ENCODE measurements at regions not wholly inside any gene's neighbourhood (a gene's known extent, or its start where the extent isn't known, plus 50 kb on each side); places are given as distances from the start of the nearest gene placed in this dataset.

- no peak for DNase-seq (ENCODE audit: low spot score)
Measured at GRCh38 chr18:38900031-38900430, 1334.4 kb upstream of the CELF4 start.

- no peak for DNase-seq (ENCODE audit: low spot score)
Measured at GRCh38 chr18:38899252-38899651, 1333.7 kb upstream of the CELF4 start.

- DNase-seq (ENCODE audit: low spot score), result no peak
Measured at GRCh38 chr18:38898167-38898566, 1332.6 kb upstream of the CELF4 start.

GRCh38 chr18:38895560-38895959, 1330.0 kb upstream of the CELF4 start:
- no peak for DNase-seq (ENCODE audit: low spot score)

- DNase-seq (ENCODE audit: low spot score), result no peak
Measured at GRCh38 chr18:38887671-38888020, 1322.0 kb upstream of the CELF4 start.

GRCh38 chr18:38886861-38887670, 1321.5 kb upstream of the CELF4 start:
- DNase-seq (ENCODE audit: low spot score), result no peak

- DNase-seq (ENCODE audit: low spot score), result no peak
Measured at GRCh38 chr18:38886235-38886634, 1320.6 kb upstream of the CELF4 start.

GRCh38 chr18:38884050-38884449, 1318.5 kb upstream of the CELF4 start:
- DNase-seq (ENCODE audit: low spot score), result no peak

GRCh38 chr18:38883111-38883510, 1317.5 kb upstream of the CELF4 start:
- DNase-seq (ENCODE audit: low spot score), result no peak

GRCh38 chr18:38879871-38880270, 1314.3 kb upstream of the CELF4 start:
- no peak for DNase-seq (ENCODE audit: low spot score)

GRCh38 chr18:38872342-38872741, 1306.7 kb upstream of the CELF4 start:
- no peak for DNase-seq (ENCODE audit: low spot score)

GRCh38 chr18:38868757-38869156, 1303.2 kb upstream of the CELF4 start:
- DNase-seq (ENCODE audit: low spot score), result no peak

GRCh38 chr18:38867680-38868079, 1302.1 kb upstream of the CELF4 start:
- DNase-seq (ENCODE audit: low spot score), result no peak

- DNase-seq (ENCODE audit: low spot score), result no peak
Measured at GRCh38 chr18:38851526-38851925, 1285.9 kb upstream of the CELF4 start.

- no peak for DNase-seq (ENCODE audit: low spot score)
Measured at GRCh38 chr18:38847326-38847725, 1281.7 kb upstream of the CELF4 start.

GRCh38 chr18:38843291-38843690, 1277.7 kb upstream of the CELF4 start:
- no peak for DNase-seq (ENCODE audit: low spot score)

GRCh38 chr18:38826247-38826646, 1260.6 kb upstream of the CELF4 start:
- no peak for DNase-seq (ENCODE audit: low spot score)

GRCh38 chr18:38811209-38811608, 1245.6 kb upstream of the CELF4 start:
- no peak for DNase-seq (ENCODE audit: low spot score)

- DNase-seq (ENCODE audit: low spot score), result no peak
Measured at GRCh38 chr18:38810789-38811188, 1245.2 kb upstream of the CELF4 start.

GRCh38 chr18:38807915-38808314, 1242.3 kb upstream of the CELF4 start:
- DNase-seq (ENCODE audit: low spot score), result no peak

GRCh38 chr18:38805256-38805655, 1239.7 kb upstream of the CELF4 start:
- no peak for DNase-seq (ENCODE audit: low spot score)

GRCh38 chr18:38801640-38802039, 1236.0 kb upstream of the CELF4 start:
- no peak for DNase-seq (ENCODE audit: low spot score)

GRCh38 chr18:38796762-38797161, 1231.2 kb upstream of the CELF4 start:
- DNase-seq (ENCODE audit: low spot score), result no peak

- no peak for DNase-seq (ENCODE audit: low spot score)
Measured at GRCh38 chr18:38792731-38793130, 1227.1 kb upstream of the CELF4 start.

All from germinal center (tissue), 1 donor.